K562 (cell line): ENCODE measurements at regions not wholly inside any gene's neighbourhood (a gene's known extent, or its start where the extent isn't known, plus 50 kb on each side); places are given as distances from the start of the nearest gene placed in this dataset.

ENCODE experiments used
- ATAC-seq: fragments of 200-7000 bp; cut with Tn5 transposase; 3 replicates; pipeline ENCODE4 v1.9.1; 2020; ENCODE audit warnings: moderate library complexity
- BruUV-seq: library from RNA; stranded (reverse); fragments of 400-500 nt; replicated peaks from 2 replicates; lab custom pipeline; 2021; lab: Mats Ljungman, UMichigan
- CTCF ChIA-PET: fragments of 300-600 bp; formaldehyde crosslinking; extraction: SDS; loops from one replicate; lab custom pipeline; 2021; ENCODE audit warnings: low intra/inter-chr PET ratio; lab: Yijun Ruan, JAX
- POLR2A ChIA-PET: fragments of 300-600, 350-650 bp; sonication (Branson Sonifier 250); formaldehyde crosslinking; extraction: SDS; loops from one replicate; lab custom pipeline; 2021; ENCODE audit warnings: antibody characterized with exemption, inconsistent platforms; lab: Yijun Ruan, JAX
- DNase-seq, 4 experiments: peaks; one replicate each; pipeline versions ENCODE4 v3.0.0 to v3.0.0-alpha.2; 2011 to 2018; ENCODE audit warnings: low spot score in 3 of 4, mixed read lengths in 3 of 4; ENCODE audit errors: extremely low read depth in 1 of 4
- FAIRE-seq: peaks from 2 replicates; lab custom pipeline; 2011; peaks lifted over from hg19 to GRCh38; lab: Jason Lieb, UNC
- H2AFZ ChIP-seq: 2 replicates; pipeline ENCODE4 v1.6.0; 2011; ENCODE audit warnings: low read depth, low read length, control low read depth, inconsistent platforms
- H3K27ac ChIP-seq: fragments of 200-600 bp; 3 replicates; pipeline ENCODE4 v1.8.0; 2011; ENCODE audit warnings: low read depth, mild to moderate bottlenecking, control low read depth, inconsistent platforms, low read length, moderate library complexity, mixed read lengths; ENCODE audit errors: extremely low read depth
- H3K27me3 ChIP-seq, 2 experiments: fragments of 300-600 bp in 1 of 2; 2 replicates in 1 of 2; 3 replicates in 1 of 2; pipeline versions ENCODE4 v1.6.0 to v1.8.0; 2011; ENCODE audit warnings: inconsistent platforms in 2 of 2, low read length in 2 of 2, mild to moderate bottlenecking in 1 of 2, mixed read lengths in 1 of 2, moderate library complexity in 1 of 2; ENCODE audit not compliant: control insufficient read depth in 2 of 2, insufficient read depth in 2 of 2
- H3K36me3 ChIP-seq: fragments of 300-600 bp; 3 replicates; pipeline ENCODE4 v1.8.0; 2011; ENCODE audit warnings: mild to moderate bottlenecking, low read length, inconsistent platforms; ENCODE audit not compliant: control insufficient read depth, insufficient read depth
- H3K4me1 ChIP-seq, 2 experiments: fragments of 200-600 bp in 1 of 2; replicated peaks in 1 of 2; 2 replicates in 1 of 2; 3 replicates in 1 of 2; pipeline versions ENCODE4 v1.5.1 to v1.8.0; 2011; ENCODE audit warnings: inconsistent platforms in 2 of 2, low read length in 2 of 2, mild to moderate bottlenecking in 1 of 2, mixed read lengths in 1 of 2, moderate library complexity in 1 of 2; ENCODE audit not compliant: control insufficient read depth in 2 of 2, insufficient read depth in 2 of 2
- H3K4me2 ChIP-seq: 2 replicates; pipeline ENCODE4 v1.6.1; 2011; ENCODE audit warnings: low read length, control low read depth, inconsistent platforms, mixed read lengths; ENCODE audit not compliant: insufficient read depth
- H3K4me3 ChIP-seq: fragments of 200-600 bp; sonication (generic), shearing (Covaris generic); 2 replicates; pipeline ENCODE4 v1.5.1; 2016; ENCODE audit warnings: control low read depth, inconsistent platforms
- H3K79me2 ChIP-seq: fragments of 200-600 bp; 3 replicates; pipeline ENCODE4 v1.8.0; 2011; ENCODE audit warnings: low read length, inconsistent platforms; ENCODE audit not compliant: control insufficient read depth, insufficient read depth
- H3K9ac ChIP-seq, 2 experiments: 2 replicates each; pipeline versions ENCODE4 v1.6.0 to v1.6.1; 2011; ENCODE audit warnings: low read depth in 2 of 2, low read length in 2 of 2, control low read depth in 1 of 2, inconsistent platforms in 1 of 2, mild to moderate bottlenecking in 1 of 2, mixed read lengths in 1 of 2; ENCODE audit not compliant: insufficient read depth in 1 of 2
- H3K9me1 ChIP-seq: one replicate; pipeline ENCODE4 v1.6.0; 2011; ENCODE audit warnings: inconsistent platforms, mild to moderate bottlenecking, low read length, moderate library complexity; ENCODE audit not compliant: control insufficient read depth, insufficient read depth
- H3K9me3 ChIP-seq: replicated peaks from 2 replicates; pipeline ENCODE4 v1.5.1; 2011; ENCODE audit warnings: low read depth, low read length, inconsistent platforms; ENCODE audit not compliant: control insufficient read depth, insufficient read depth
- H4K20me1 ChIP-seq: replicated peaks from 2 replicates; pipeline ENCODE4 v1.6.1; 2011; ENCODE audit warnings: low read length, inconsistent platforms, mixed read lengths; ENCODE audit not compliant: control insufficient read depth, insufficient read depth
- CHD1 ChIP-seq: fragments of 200-600 bp; sonication (generic); IDR thresholded peaks from one replicate; pipeline ENCODE4 v1.6.1; 2012; ENCODE audit warnings: mild to moderate bottlenecking, moderate library complexity, low read length, inconsistent platforms
- E2F4 ChIP-seq: sonication (generic); formaldehyde crosslinking; IDR thresholded peaks from 2 replicates; pipeline ENCODE4 v1.8.0; 2022; ENCODE audit warnings: mild to moderate bottlenecking, low read depth, missing genetic modification reagents
- NUFIP1 ChIP-seq: fragments of 450-650 bp; IDR thresholded peaks from 2 replicates; pipeline ENCODE4 v1.6.1; 2018; ENCODE audit not compliant: partially characterized antibody
- PRMT5 ChIP-seq: sonication (generic); formaldehyde crosslinking; IDR thresholded peaks from 2 replicates; pipeline ENCODE4 v1.5.0; 2020; ENCODE audit warnings: missing genetic modification reagents
- SNAPC5 ChIP-seq: fragments of 250-450 bp; sonication (Bioruptor Pico); IDR thresholded peaks from 2 replicates; pipeline ENCODE4 v1.8.0; 2021; ENCODE audit warnings: moderate library complexity, mild to moderate bottlenecking, inconsistent platforms
- TSC22D4 ChIP-seq: fragments of 450-650 bp; IDR thresholded peaks from 2 replicates; pipeline ENCODE4 v1.6.1; 2016; ENCODE audit warnings: missing genetic modification characterization, missing biosample characterization, control low read depth
- ZNF830 ChIP-seq: fragments of 250-450 bp; sonication (Bioruptor Pico); IDR thresholded peaks from 2 replicates; pipeline ENCODE4 v1.5.0; 2021; ENCODE audit warnings: mild to moderate bottlenecking
- WGBS: fragments of 100-300 bp; shearing (Covaris generic); methylation state at CpG from one replicate; pipeline ENCODE4 v1.1.6; 2016; ENCODE audit warnings: low coverage, mixed read lengths; ENCODE audit not compliant: insufficient coverage; ENCODE audit errors: missing lambda C conversion rate; 5-methylcytosine and 5-hydroxymethylcytosine counted together
- in situ Hi-C: fragments of 300-500 bp; cut with MboI; formaldehyde crosslinking; loops from 4 replicates; pipeline ENCODE4 v1.15.0; 2018; ENCODE audit warnings: inconsistent platforms, mixed read lengths
- intact Hi-C: fragments of 100-400 bp; cut with micrococcal nuclease; formaldehyde crosslinking; loops from 2 replicates; pipeline ENCODE4 v1.14.2; 2022

GRCh38 chr9:115930472-115930871, 223.1 kb upstream of the PAPPA start (continued):
- TF ChIP-seq SNAPC5 (CRISPR knock-in tag) (no peak), E2F4 (CRISPR knock-in tag) (no peak), ZNF830 (CRISPR knock-in tag) (no peak), PRMT5 (CRISPR knock-in tag) (no peak), TSC22D4 (tag) (no peak), NUFIP1 (no peak)

- Histone ChIP-seq H4K20me1 (no peaks in the 10 kb centered on the region), H3K9me3 (no peaks in the 10 kb centered on the region), H3K4me1 (no peaks in the 10 kb centered on the region), H3K4me3 (no peak overlapping the region), H2AFZ (no peak overlapping the region), H3K27me3 (no peaks in the 10 kb centered on the region), H3K9me1 (no peaks in the 10 kb centered on the region), H3K79me2 (no peaks in the 10 kb centered on the region), H3K36me3 (no peaks in the 10 kb centered on the region), H3K9ac (no peak overlapping the region), H3K4me2 (no peak overlapping the region), H3K27ac (no peak overlapping the region)
- TF ChIP-seq CHD1: no peak
- DNase-seq (no peak), ATAC-seq (no peak), FAIRE-seq (no peak)
- ChIA-PET POLR2A (no interaction called here), CTCF (no interaction called here)
- BruUV-seq: no TSS peak
- WGBS: 0% methylated on average over 1 of the region's 1 CpG
- intact Hi-C loops: no loop called here
- in situ Hi-C loops: no loop called here
Measured at GRCh38 chr9:115938479-115938878, 215.1 kb upstream of the PAPPA start.
